NCI-H1694 treated with DMSO at 0.1 percent for 48 hours (cell line): ENCODE measurements at regions not wholly inside any gene's neighbourhood (a gene's known extent, or its start where the extent isn't known, plus 50 kb on each side); places are given as distances from the start of the nearest gene placed in this dataset.

Experiments
- DNase-seq: peaks from one replicate; lab custom pipeline; 2025; lab: John Stamatoyannopoulos, UW

GRCh38 chr2:204325468-204325867 lies 219.8 kb upstream of the PARD3B start:
- peak; percentile 88 for DNase-seq

- no peak for DNase-seq
Measured at GRCh38 chr2:204328373-204328772, 216.9 kb upstream of the PARD3B start.

- DNase-seq, result no peak
Measured at GRCh38 chr2:204329016-204329415, 216.3 kb upstream of the PARD3B start.

GRCh38 chr2:204329532-204329931 lies 215.7 kb upstream of the PARD3B start:
- no peak for DNase-seq

GRCh38 chr2:204331180-204331579 lies 214.1 kb upstream of the PARD3B start:
- no peak for DNase-seq

- DNase-seq, result no peak
Measured at GRCh38 chr2:204331988-204332387, 213.3 kb upstream of the PARD3B start.

GRCh38 chr2:204332706-204333105 lies 212.6 kb upstream of the PARD3B start:
- no peak for DNase-seq

GRCh38 chr2:204333861-204334260 lies 211.4 kb upstream of the PARD3B start:
- DNase-seq, result no peak

- DNase-seq, result no peak
Measured at GRCh38 chr2:204335451-204336058, 209.7 kb upstream of the PARD3B start.

- DNase-seq, result no peak
Measured at GRCh38 chr2:204336153-204336744, 209.0 kb upstream of the PARD3B start.

- no peak for DNase-seq
Measured at GRCh38 chr2:204337638-204338037, 207.6 kb upstream of the PARD3B start.

GRCh38 chr2:204339212-204339715 lies 206.0 kb upstream of the PARD3B start:
- DNase-seq, result no peak

GRCh38 chr2:204340511-204340910 lies 204.8 kb upstream of the PARD3B start:
- DNase-seq, result no peak

GRCh38 chr2:204341887-204342276 lies 203.4 kb upstream of the PARD3B start:
- DNase-seq, result no peak

GRCh38 chr2:204343685-204344084 lies 201.6 kb upstream of the PARD3B start:
- DNase-seq, result no peak

- no peak for DNase-seq
Measured at GRCh38 chr2:204344119-204344518, 201.2 kb upstream of the PARD3B start.

GRCh38 chr2:204346906-204347305 lies 198.4 kb upstream of the PARD3B start:
- no peak for DNase-seq

- no peak for DNase-seq
Measured at GRCh38 chr2:204353823-204354222, 191.5 kb upstream of the PARD3B start.

GRCh38 chr2:204354442-204354856 lies 190.8 kb upstream of the PARD3B start:
- no peak for DNase-seq

GRCh38 chr2:204355688-204356087 lies 189.6 kb upstream of the PARD3B start:
- DNase-seq, result no peak

- no peak for DNase-seq
Measured at GRCh38 chr2:204356151-204356641, 189.1 kb upstream of the PARD3B start.

GRCh38 chr2:204357286-204357685 lies 188.0 kb upstream of the PARD3B start:
- DNase-seq, result peak; percentile 89

- DNase-seq, result no peak
Measured at GRCh38 chr2:204359076-204359475, 186.2 kb upstream of the PARD3B start.
